Stimulated activated naive B cell treated with anti-CD40 and anti-IgM and Interleukin-4, amounts not matched to agents 10 μg/mL and 1 μg/mL and 100 μg/mL, for 72 hours (primary cell): ENCODE measurements at regions not wholly inside any gene's neighbourhood (a gene's known extent, or its start where the extent isn't known, plus 50 kb on each side); places are given as distances from the start of the nearest gene placed in this dataset.
A peak's percentile ranks its signal among the peaks of the same experiment; 100 is the strongest.

Source experiments
- ATAC-seq, 2 donors: fragments of 150-1000 bp; cut with Tn5 transposase; replicated peaks; 2 replicates each; pipeline ENCODE4 v1.10.0; 2021; ENCODE audit warnings: moderate library complexity in 1 of 2
- DNase-seq: peaks from one replicate; pipeline ENCODE4 v3.0.0; 2021
- H3K27ac Mint-ChIP-seq: one replicate; pipeline ENCODE4 v1.8.0; 2022; ENCODE audit warnings: mild to moderate bottlenecking, mixed read lengths
- H3K27me3 Mint-ChIP-seq, 2 donors: one replicate each; pipeline ENCODE4 v1.8.0; 2022; ENCODE audit warnings: mixed read lengths in 2 of 2
- H3K36me3 Mint-ChIP-seq, 2 donors: one replicate each; pipeline ENCODE4 v1.8.0; 2022; ENCODE audit warnings: mixed read lengths in 2 of 2, mild to moderate bottlenecking in 1 of 2
- H3K4me1 Mint-ChIP-seq, 2 donors: one replicate each; pipeline ENCODE4 v1.8.0; 2022; ENCODE audit warnings: mixed read lengths in 2 of 2, mild to moderate bottlenecking in 1 of 2
- H3K4me3 Mint-ChIP-seq, 2 donors: one replicate each; pipeline ENCODE4 v1.8.0; 2022; ENCODE audit warnings: mild to moderate bottlenecking in 2 of 2, mixed read lengths in 2 of 2, moderate library complexity in 1 of 2
- H3K9me3 Mint-ChIP-seq, 2 donors: one replicate each; pipeline ENCODE4 v1.8.0; 2022; ENCODE audit warnings: mixed read lengths in 2 of 2, mild to moderate bottlenecking in 1 of 2

DNA sequence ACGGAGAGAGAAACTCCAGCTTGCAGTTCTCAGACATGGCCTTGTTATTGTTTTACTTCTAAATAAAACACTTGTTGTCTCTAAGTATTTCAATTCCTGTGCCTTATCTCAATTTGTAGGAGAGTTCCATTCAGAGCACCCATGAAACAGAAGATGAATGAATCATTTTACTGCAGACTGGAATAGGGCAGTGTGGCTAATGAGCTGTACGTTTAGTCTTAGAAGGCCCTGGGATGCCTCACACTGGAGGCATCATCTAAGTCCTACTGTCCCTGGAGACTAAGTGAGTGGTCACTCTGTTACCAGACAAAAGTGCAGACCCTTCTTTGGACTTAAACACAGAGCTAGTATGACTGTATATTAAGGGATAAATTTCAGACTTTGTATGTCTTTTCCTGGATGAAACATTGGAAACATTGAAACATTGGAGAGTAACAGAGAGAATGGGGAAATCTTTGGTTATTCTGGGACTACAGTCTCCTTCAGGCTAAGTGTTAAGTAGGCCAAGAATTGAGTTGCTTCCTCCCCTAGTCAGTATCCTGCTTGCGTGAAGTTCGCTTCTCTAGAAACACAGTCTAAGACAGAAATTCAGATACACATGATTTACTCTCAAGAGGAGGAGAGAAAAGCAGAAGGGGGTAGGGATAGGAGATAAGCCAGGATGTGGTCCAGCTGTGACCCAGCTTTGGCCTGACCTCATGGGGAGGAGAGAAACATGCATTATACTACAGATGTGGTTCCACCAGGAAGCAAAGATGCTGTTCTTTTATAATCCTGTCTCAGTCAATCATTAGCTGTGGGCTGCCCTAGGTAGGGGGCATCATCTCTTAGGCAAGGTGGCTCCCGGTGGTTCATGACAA, 167.4 kb upstream of the BMP2 start:
- no peak overlapping the region for H3K4me3 Mint-ChIP-seq
- ATAC-seq (no peak), DNase-seq (no peak)
- no peak overlapping the region for H3K27ac Mint-ChIP-seq
- no peaks in the 10 kb centered on the region for H3K4me1 Mint-ChIP-seq
- H3K36me3 Mint-ChIP-seq: no peaks in the 10 kb centered on the region
- no peaks in the 10 kb centered on the region for H3K27me3 Mint-ChIP-seq
- no peaks in the 10 kb centered on the region for H3K9me3 Mint-ChIP-seq

DNA sequence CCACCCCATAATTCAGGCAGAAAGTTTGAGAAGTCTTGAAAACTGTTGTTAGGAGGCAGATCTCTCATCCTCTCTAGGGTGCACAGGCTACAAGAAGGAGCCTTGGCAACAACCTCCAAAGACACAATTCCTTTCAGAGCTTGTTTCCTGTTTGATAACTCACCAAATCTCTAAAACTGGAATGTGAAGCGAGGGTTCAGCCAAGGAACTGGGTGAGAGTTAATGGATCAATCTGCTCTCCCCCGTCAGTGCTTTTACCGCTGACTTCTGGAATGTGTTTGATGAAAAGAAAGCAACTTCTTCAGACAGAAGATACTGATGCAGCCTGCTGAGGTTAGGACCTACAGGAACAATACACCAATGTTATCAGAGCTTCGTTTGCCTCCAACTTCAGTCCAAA, 171.8 kb upstream of the BMP2 start:
- H3K27me3 Mint-ChIP-seq: no peaks in the 10 kb centered on the region
- no peaks in the 10 kb centered on the region for H3K36me3 Mint-ChIP-seq
- no peak overlapping the region for H3K27ac Mint-ChIP-seq

DNA sequence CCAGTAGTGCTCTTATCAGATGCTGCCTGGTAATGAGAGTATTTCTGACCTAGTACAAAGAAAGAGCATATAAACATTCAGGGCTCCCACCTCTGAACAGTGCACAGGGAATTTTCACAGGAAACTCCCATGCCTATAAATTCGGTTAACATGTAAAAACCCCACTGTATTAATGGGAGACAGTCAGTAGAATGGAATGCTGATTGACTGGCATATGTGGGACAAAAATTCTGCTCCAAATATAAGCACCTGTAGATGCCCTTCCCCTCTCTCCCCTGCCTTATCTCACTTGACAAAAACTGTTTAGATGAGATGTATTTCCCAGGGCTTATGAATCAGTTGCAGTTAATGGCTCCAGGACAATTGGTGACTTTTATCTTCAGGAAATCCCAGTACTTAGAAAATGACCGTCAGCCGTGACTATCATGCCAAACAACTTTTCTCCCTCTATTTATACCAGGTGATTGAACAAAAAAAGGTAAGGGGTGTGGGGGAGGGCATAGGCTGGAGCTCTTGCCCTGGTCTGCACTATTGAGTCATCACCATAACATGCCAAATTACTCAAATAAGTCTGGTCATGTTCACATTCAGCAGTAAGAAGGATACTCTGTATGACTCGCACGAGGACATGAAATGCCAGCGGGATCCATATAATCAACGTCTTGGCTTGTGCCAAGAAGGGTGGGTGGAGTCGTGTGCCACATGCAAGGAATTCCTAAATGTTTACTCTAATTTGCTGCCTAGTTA, 176.4 kb upstream of the BMP2 start:
- no peak overlapping the region for H3K4me3 Mint-ChIP-seq
- no peaks in the 10 kb centered on the region for H3K9me3 Mint-ChIP-seq
- ATAC-seq: no peak
- no peak for DNase-seq
- H3K27ac Mint-ChIP-seq: no peak overlapping the region
- H3K36me3 Mint-ChIP-seq: no peaks in the 10 kb centered on the region
- no peaks in the 10 kb centered on the region for H3K27me3 Mint-ChIP-seq
- no peaks in the 10 kb centered on the region for H3K4me1 Mint-ChIP-seq

More for the DNA sequence above, 171.8 kb upstream of the BMP2 start:
- H3K9me3 Mint-ChIP-seq: no peaks in the 10 kb centered on the region
- no peaks in the 10 kb centered on the region for H3K4me1 Mint-ChIP-seq
- H3K4me3 Mint-ChIP-seq: no peak overlapping the region
- ATAC-seq (no peak), DNase-seq (no peak)

DNA sequence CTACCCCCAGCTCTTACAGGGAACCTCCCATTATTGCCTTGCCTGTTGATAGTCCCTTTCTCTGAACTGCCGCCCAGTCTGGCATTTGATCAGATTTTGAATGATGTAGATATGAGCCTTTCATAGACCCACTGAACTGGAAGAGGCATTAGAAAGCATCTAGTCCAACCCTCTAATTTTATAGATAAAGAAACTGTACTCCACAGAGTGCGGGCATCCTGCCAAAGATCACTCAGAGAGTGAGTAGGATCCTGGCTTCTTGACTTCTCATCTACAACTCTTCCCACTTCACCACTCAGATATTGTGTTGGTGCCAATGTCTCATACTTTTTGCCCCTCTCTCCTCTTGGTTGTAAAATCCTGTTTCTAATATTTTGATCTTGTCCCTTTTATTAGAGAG, 179.2 kb upstream of the BMP2 start:
- no peaks in the 10 kb centered on the region for H3K9me3 Mint-ChIP-seq
- ATAC-seq (no peak), DNase-seq (no peak)
- no peaks in the 10 kb centered on the region for H3K36me3 Mint-ChIP-seq
- no peak overlapping the region for H3K27ac Mint-ChIP-seq
- H3K4me3 Mint-ChIP-seq: no peak overlapping the region
- no peaks in the 10 kb centered on the region for H3K4me1 Mint-ChIP-seq
- no peaks in the 10 kb centered on the region for H3K27me3 Mint-ChIP-seq

DNA sequence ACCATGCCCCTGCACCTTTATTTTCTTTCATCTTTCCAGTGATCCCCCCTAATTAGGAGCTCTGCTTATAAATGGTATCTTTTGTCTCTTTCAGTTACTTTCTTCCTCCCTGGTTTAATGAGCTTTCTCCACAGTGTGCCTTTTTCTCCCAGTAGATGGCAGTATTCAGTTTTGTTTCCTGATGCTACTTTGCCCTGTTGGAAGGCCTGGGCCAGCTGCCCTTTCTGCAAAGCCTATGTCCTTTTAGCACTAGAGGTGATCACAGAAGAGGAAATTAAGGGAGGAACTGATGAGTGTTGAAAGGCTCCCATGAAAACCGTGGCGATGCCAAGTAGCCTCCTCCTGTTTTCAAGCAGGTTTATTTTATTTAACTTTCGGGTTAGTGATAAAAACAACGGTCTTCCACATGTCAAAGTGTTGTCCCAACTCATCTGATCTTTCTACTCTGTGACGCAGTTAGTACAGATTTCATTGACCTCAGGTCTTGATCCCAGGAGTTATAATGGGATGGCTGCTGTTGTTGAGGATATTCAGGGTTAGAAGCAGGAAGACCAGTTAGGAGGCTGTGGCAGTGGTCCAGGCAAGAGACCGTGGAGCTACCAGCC, 184.2 kb upstream of the BMP2 start:
- no peaks in the 10 kb centered on the region for H3K9me3 Mint-ChIP-seq
- DNase-seq (no peak), ATAC-seq (peak; percentile 72 to 75)
- H3K27ac Mint-ChIP-seq: no peak overlapping the region
- peaks cover 0 to 6% of the 10 kb centered on the region in 2 donors for H3K27me3 Mint-ChIP-seq
- H3K4me1 Mint-ChIP-seq: no peaks in the 10 kb centered on the region
- H3K4me3 Mint-ChIP-seq: no peak overlapping the region
- H3K36me3 Mint-ChIP-seq: no peaks in the 10 kb centered on the region

DNA sequence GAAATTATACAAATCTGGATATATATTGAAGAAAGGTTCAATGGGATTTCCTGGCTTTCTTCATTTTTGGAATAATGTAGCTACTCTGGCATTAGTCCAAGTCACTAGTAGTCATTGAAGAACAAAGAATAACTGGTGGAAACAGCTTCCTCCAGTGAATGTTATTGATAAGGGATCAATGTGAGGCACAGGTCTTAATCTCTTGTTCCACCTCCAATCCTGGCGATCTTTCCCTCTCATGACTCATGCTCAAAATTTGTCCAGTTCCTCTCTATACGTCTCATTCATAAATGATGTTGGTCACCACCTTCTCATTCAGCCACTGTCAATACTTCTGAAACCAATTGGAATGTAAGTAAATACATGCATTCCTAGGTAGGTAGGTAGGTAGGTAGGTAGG, 185.0 kb upstream of the BMP2 start:
- Mint-ChIP-seq H3K4me1 (no peaks in the 10 kb centered on the region), H3K27ac (no peak overlapping the region), H3K36me3 (no peaks in the 10 kb centered on the region), H3K27me3 (peaks cover 0 to 6% of the 10 kb centered on the region in 2 donors), H3K4me3 (no peak overlapping the region), H3K9me3 (no peaks in the 10 kb centered on the region)
- ATAC-seq (no peak), DNase-seq (no peak)

DNA sequence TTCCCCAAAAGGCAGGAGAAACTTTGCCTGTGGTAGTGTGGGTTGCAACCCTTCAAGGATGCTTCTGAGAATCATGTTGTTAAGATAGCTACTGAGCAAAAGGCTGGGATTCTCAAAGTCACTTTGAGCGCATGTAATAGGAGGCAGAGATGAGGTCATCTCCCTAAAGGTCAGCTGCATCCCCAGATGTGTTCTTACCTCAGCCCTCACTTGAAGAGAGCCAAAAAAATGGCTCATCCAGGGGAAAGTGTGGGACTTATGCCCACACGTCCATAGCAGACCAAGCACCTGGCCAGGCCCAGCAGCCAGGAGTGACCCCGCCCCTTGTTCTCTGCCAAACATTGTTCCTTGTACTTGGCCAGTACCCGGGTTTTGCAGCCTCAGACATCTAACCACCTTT, 187.0 kb upstream of the BMP2 start:
- ATAC-seq: no peak
- H3K27ac Mint-ChIP-seq: no peak overlapping the region
- H3K4me3 Mint-ChIP-seq: no peak overlapping the region
- H3K9me3 Mint-ChIP-seq: no peaks in the 10 kb centered on the region
- no peak for DNase-seq
- no peaks in the 10 kb centered on the region for H3K36me3 Mint-ChIP-seq
- H3K27me3 Mint-ChIP-seq: peaks cover 0 to 6% of the 10 kb centered on the region in 2 donors
- no peaks in the 10 kb centered on the region for H3K4me1 Mint-ChIP-seq

DNA sequence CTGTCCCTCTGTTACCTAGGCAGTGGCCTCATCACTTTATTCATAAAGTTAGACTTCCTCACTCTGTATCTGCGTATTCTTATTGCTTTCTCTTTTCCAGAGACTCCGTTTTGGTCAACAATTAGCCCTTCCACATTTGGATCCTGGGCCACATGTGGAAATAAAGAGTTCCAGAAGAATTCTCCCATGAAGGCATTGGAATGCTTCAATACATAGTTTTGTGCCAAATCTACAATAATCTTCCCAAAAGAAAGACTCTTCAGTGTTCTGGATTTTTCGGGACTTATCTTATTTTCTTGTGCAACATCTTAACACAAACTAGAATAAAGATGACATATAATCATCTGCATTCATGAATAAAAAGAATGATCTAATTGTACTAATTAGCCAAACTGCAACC, 187.7 kb upstream of the BMP2 start:
- ATAC-seq (no peak), DNase-seq (no peak)
- Mint-ChIP-seq H3K4me1 (no peaks in the 10 kb centered on the region), H3K36me3 (no peaks in the 10 kb centered on the region), H3K27ac (no peak overlapping the region), H3K27me3 (peaks cover 0 to 6% of the 10 kb centered on the region in 2 donors), H3K4me3 (no peak overlapping the region), H3K9me3 (no peaks in the 10 kb centered on the region)

DNA sequence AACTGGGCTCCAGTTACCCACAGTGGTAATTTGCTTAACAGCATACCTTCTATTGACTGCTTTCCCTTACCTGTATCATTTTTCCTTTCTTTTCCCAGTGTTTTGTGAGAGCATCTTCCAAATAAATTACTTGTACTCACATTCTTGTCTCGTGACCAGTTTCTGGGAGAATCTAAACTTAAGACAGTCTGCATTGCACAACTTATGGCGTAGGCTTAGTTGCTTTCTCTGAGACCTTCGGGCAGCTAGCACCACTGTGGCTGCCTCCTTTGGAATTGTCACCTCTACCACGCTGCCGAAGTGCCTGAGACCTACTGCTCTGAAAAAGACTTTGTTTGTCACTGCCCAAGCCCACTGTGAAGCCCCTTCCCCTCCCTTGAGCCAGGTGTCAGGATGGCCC, 188.1 kb upstream of the BMP2 start:
- Mint-ChIP-seq H3K36me3 (no peaks in the 10 kb centered on the region), H3K27me3 (peaks cover 0 to 6% of the 10 kb centered on the region in 2 donors), H3K4me3 (no peak overlapping the region), H3K4me1 (no peaks in the 10 kb centered on the region), H3K27ac (no peak overlapping the region), H3K9me3 (no peaks in the 10 kb centered on the region)
- ATAC-seq (no peak), DNase-seq (no peak)

DNA sequence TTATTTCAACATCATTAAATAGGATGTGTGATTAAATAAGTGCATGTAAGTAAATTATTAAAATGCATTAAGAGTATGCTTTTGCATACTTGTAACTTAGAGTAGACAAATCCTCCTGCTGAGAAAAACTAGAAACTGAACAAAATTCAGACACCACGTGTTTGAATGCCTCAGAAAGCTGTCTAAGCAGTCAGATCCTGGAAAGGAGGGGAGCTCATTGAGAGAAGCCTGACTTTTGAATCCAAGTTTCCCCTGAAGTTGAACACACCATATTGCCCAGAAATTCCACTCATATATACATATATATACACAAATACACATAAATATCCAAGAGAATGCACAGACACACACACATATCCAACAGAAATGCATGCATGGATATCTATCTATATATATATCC, 190.0 kb upstream of the BMP2 start:
- Mint-ChIP-seq H3K4me3 (no peak overlapping the region), H3K4me1 (no peaks in the 10 kb centered on the region), H3K27me3 (peaks cover 0 to 10% of the 10 kb centered on the region in 2 donors), H3K36me3 (no peaks in the 10 kb centered on the region), H3K27ac (no peak overlapping the region), H3K9me3 (no peaks in the 10 kb centered on the region)
- DNase-seq (no peak), ATAC-seq (no peak)

DNA sequence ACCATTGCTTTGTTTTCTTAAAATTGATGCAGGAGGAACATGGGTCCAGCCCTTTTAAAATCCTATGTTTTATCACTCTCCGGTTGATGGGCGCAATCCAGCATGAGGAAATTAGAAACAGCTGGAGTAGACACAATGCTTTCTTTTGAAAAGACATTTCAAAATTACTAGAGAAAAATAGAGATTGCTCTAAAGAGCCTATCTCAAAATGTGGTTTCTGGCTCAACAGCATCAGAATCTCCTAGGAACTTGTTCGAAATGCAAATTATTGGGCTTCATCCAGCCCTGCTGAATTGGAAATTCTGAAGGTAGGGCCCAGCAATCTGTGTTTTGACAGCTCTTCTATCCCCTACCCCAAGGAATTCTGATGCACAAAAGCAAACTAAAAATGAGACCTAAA, 190.8 kb upstream of the BMP2 start:
- DNase-seq (no peak), ATAC-seq (no peak)
- no peak overlapping the region for H3K27ac Mint-ChIP-seq
- H3K27me3 Mint-ChIP-seq: peaks cover 0 to 10% of the 10 kb centered on the region in 2 donors
- H3K4me1 Mint-ChIP-seq: no peaks in the 10 kb centered on the region
- no peaks in the 10 kb centered on the region for H3K36me3 Mint-ChIP-seq
- H3K4me3 Mint-ChIP-seq: no peak overlapping the region
- H3K9me3 Mint-ChIP-seq: no peaks in the 10 kb centered on the region

DNA sequence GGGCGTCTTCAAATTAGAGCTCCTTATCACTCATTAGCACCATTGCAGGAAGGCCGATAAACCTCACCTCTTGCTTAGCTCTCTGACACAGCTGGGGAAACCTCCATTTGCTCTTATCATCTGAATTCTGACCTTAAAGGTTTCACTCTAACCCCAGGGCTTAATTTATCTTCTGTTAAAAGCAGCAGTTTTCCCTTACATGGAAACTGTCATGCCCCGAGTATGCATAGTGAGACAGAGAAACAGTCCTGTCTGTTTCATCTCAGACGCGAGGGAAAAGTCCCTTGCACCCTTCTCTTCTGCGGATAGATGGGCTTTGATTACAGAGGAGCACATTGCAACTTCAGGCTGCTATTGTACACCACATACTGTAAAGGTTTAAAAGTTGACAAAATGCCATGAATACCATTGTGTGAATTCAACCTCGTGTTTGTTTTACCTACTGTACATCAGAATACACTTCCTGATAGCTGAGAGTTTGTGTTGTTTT, 191.5 kb upstream of the BMP2 start:
- DNase-seq (no peak), ATAC-seq (no peak)
- no peaks in the 10 kb centered on the region for H3K4me1 Mint-ChIP-seq
- no peaks in the 10 kb centered on the region for H3K36me3 Mint-ChIP-seq
- peaks cover 0 to 7% of the 10 kb centered on the region in 2 donors for H3K27me3 Mint-ChIP-seq
- H3K9me3 Mint-ChIP-seq: no peaks in the 10 kb centered on the region
- no peak overlapping the region for H3K4me3 Mint-ChIP-seq
- H3K27ac Mint-ChIP-seq: no peak overlapping the region

DNA sequence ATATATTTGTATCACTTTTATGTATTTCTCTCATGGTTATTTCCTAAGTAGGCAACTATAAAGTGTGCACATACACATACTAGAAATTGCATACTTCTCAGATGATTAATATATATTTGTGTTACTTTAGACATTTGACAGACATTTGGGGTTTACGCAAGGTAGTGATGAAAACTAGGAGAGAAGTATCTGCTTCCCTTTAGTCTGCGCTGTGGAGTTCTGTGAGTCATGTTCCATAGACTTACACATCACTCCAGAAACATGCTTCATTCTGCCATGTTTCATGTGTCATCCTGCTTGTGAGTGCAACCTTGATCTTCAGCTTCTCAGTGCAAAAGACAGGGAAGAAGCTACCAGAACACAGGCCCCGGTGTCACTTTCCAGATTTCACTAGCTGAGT, 200.7 kb upstream of the BMP2 start:
- H3K4me1 Mint-ChIP-seq: no peaks in the 10 kb centered on the region

DNA sequence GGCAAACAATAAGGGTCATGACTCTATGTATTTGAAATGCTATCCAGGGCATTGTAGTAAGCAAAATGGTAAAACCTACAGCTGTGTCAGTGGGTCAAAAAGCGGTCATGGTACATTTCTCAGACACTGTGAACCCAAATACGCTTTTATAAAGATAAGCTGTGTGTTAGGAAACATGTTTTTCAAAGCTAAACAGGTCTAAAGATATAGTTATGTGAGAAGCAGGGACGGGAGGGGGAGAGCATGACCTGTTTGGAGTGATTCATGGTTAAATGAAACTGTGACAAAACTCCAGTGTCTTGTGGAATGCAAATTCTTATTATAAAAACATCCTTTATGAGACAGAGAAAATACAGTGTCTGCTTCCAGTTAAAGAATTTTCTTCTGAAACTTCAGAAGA, 205.4 kb upstream of the BMP2 start:
- peaks cover 0 to 1% of the 10 kb centered on the region in 2 donors for H3K9me3 Mint-ChIP-seq
- ATAC-seq (no peak), DNase-seq (no peak)
- no peak overlapping the region for H3K27ac Mint-ChIP-seq
- no peak overlapping the region for H3K4me3 Mint-ChIP-seq
- H3K27me3 Mint-ChIP-seq: no peaks in the 10 kb centered on the region
- no peaks in the 10 kb centered on the region for H3K4me1 Mint-ChIP-seq
- H3K36me3 Mint-ChIP-seq: no peaks in the 10 kb centered on the region

More for the DNA sequence above, 200.7 kb upstream of the BMP2 start:
- H3K9me3 Mint-ChIP-seq: peaks cover 0 to 9% of the 10 kb centered on the region in 2 donors
- H3K36me3 Mint-ChIP-seq: no peaks in the 10 kb centered on the region
- H3K27ac Mint-ChIP-seq: no peak overlapping the region
- ATAC-seq (no peak), DNase-seq (no peak)
- H3K27me3 Mint-ChIP-seq: peaks cover 4 to 23% of the 10 kb centered on the region in 2 donors
- no peak overlapping the region for H3K4me3 Mint-ChIP-seq
